GM11168 (cell line): ENCODE measurements at regions not wholly inside any gene's neighbourhood (a gene's known extent, or its start where the extent isn't known, plus 50 kb on each side); places are given as distances from the start of the nearest gene placed in this dataset.

ENCODE experiments used
- in situ Hi-C: fragments of 300-500 bp; cut with MboI; formaldehyde crosslinking; loops from one replicate; pipeline ENCODE4 v1.12.0; 2022; ENCODE audit warnings: low sequenced_read_pairs; ENCODE audit not compliant: unreplicated experiment

DNA sequence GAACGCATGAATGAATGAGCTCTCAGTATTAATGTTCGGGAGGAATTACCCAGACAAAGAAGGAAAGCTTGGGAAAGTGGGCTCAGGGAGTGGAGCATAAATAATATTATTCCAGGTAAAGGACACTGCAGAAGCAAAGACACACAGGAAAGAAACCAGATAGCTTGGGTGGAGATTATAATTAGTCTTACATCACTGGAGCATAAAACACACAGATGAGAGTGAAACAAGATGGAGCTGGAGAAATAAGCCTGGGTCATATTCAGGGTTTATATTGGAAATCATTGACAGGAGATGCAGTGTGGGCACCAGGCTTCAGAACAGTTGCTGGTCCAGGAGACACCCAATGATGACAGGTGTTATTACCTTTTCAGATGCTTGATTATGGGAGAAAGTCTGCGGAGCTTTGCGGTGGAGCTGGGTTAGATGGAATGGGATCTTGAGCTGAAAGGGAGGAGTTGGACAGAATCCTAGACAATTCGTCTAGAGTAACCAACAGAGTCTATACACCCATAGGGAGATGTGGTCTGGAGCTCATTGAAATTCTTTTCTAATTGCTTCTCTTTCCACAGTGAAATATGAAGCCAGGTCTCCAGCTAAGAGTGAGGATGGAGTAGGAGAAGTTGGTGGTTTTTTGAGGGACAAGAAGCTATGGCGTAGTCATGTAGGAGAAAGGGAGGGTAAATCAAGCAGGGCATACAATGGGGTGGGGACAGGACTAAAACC lies 227.2 kb downstream of the FAM76B start:
- in situ Hi-C loops, result no loop called here

DNA sequence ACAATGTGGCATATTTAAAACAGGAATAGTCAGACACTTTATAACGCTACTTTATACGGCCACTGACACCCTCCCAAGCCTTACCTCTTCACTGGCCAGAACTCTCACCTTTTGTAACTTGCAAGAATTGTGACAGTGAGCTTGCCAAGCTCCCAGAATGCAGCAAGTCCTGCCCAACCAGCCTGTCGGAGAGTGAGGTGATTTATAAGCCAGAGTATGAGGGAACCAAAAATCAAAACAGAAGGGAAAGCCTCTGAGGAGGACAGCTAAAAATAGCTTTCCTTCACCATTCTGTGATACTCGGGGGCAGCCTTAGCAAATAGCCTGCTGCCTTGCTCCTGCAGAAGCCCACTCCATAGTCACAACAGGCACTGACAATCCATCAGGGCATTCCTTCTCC lies 229.7 kb downstream of the FAM76B start:
- in situ Hi-C loops, result no loop called here

DNA sequence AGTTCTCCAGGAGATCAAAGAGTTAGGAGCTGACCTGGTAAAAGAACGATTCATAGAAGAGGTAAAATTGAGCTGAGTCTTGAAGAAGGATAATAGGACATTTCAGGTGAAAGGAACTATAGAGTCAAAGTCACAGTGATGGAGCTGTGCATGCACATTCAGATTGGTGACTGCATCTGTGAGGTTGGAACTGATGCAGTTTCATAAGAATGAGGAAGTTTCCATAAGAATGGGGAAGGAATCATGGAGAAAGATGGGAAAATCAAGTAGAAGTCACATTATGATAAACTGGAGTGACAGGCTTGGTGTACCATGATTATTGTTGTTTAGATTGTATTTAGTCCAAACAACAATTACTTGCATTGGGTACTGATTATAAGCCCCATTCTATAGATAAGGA lies 232.2 kb downstream of the FAM76B start:
- in situ Hi-C loops, result no loop called here

DNA sequence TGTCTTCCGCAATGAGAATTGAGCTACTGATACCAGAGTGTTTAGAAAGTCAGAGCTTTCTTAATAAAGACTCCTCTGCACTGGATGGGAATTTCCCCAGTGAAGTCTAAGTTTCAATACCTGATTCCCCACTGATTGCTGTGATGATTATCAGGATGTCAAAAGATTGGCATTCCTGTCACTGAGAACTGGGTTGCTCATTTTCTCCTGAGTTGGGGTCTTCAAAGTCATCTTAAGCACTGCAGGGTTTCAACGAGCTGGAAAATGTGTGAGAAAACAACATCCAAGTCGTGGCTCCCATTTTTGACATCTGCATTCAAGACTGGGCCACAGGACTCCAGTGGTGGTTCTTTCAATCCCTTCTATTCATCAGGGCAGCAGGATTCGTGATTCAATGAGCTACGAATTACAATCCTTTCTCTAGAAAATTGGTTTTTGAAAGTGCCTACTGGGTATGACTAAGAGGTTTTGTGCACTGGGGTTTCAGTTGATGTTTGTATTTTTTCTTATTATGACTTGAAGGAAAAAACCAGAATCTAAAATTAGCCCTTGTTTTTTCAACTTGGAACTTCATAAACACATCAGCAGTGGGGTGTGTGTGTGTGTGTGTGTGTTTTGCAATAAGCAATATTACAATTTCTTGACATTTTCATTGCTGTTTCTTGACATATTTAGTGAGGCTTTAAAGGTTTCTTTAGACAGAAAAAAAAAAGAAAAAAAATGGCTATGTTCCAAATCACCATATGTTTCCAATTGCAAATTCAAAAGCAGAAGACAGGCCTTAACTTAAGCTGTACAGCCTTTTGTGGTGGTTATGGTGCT lies 233.0 kb downstream of the FAM76B start:
- in situ Hi-C loops, result no loop called here

DNA sequence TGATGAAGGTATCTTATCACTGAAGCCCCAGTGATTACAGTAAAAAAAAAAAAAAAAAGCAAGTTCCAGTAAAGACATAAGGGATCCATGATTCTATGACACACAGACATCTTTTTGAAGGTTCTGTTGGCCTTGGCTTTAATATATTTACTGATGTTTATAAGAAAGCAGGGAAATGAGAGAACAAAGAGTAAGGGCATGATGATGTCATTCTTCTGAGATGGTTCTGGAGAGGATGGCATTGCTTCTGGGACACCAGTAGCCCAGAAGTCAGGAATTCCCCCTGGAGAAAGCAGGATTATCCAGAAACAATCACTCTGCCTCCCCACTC lies 233.6 kb downstream of the FAM76B start:
- in situ Hi-C loops, result no loop called here

DNA sequence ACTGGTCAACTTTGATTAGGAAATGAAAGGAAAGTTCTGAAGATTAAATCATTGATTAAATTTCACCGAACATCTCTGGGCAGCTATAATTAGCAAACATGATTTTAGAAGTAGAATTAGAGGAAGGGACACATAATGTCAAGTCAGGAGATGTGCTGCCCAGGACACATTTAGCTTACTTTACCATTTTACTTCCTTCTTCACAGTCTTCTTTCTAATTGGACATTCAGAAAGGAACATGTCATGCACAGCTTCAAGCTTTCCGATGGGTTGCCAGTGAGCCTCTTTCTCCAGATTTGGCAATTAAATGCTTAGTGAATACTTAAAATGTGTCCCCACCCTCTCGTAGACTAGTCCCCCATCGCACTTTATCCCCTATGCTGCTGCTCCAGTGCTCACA lies 234.7 kb downstream of the FAM76B start:
- in situ Hi-C loops, result no loop called here

DNA sequence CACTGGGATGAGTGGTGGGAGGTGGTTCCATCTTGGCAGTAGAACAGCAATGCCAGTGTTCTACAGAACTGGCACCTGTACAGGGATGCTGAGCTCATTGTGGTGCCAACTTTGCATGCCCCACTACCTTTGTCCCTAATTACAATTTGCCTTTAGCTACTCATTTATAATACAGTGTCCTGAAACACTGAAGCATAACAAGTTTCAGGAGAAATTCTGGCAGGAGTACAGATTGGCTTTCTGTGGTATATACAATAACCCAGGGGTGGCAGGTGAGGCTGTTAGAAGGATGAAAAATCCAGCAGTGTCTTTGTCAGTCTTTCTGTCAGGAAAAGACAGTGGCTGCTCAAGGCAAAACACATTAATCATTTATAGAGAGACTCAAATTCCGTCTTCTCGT lies 240.3 kb downstream of the FAM76B start:
- in situ Hi-C loops, result no loop called here

DNA sequence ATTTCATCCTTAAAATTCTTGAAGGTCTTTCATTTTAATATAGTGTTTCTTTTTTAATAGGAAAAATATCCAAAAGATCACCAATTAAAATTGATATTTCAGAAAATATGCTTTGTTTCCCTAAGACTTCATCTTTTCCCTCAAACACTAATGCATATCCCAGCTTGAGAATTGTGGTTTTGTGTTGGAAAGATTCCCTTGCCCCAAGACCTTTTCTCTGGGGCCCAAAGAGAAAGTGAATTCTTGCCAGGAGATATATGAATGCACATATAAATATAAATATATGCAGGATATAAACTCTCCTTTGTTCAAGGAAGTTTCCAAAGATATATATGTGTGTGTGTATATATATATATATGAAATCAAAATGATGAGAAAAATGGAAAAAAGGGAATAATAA lies 241.2 kb downstream of the FAM76B start:
- in situ Hi-C loops, result no loop called here

DNA sequence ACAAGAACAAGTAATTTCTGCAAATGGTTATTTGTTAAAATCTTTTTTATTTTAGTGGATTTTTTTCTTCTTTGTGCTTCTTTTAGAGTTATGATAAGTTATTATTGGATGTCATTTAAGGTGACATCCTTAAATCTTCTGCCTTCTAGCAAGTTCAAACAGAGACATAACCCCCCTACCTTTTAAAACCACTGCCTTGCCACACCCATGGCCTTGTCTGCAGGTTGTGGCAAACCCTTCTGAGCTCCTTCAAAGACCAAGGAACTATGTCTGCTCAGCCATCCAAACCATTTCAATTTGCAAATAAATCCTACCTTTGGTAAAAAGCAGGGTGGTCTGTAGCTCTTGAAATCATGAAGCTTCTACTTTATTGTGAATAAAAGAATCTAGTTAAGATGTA lies 241.6 kb downstream of the FAM76B start:
- in situ Hi-C loops, result no loop called here

DNA sequence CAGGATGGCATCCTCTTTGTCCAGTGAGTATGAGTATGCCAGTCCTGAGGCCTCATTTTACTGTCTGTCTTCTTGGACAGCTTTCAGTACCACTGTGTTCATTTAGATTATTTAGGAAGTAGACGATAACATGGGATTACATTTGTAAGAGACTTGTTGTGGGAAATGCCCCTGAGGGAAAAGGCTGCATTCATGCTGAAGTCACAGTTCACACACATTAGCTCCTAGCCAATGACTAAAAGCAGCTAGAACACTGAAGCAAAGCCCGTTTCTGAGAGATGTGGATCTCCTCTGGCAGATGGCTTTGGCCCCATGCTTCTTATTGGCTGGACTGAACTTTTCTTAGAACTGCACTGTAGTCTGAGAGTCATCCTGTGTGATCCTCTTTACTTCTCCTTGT lies 242.4 kb downstream of the FAM76B start:
- in situ Hi-C loops, result no loop called here

DNA sequence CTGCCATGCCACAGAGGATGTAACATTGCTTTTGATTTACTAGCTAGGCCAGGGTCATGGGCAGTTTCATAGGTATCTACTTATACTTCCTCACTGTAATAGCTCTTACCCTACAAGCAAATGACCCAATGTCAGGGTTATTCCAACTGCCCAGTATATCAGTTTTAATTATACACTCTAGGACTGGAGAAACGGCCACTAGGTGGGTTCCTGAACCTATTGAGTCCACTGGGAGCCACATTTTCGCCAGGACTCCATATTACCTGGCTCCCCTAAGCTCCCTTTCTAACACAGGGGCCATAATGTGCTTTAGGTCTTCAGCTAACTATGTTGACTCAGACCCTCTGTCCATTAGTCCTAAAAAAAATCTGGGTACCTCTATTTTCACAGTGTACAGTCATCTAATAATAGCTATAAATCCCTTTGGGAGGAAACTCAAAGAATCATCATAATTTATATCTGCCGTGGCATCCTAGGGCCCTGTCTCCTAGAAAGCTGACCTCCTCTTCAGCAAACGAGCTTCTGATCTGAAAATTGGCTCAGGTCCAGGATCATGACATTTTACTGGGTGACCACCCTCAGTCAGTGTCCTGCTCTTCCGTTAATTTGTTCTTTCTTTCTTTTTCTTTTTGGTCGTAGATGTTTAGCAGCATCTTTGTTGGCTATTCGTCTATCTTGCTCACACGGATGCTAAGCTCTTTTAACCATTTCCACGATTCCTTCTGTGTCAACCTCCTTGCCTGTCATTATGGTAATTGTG lies 244.3 kb downstream of the FAM76B start:
- in situ Hi-C loops, result no loop called here

DNA sequence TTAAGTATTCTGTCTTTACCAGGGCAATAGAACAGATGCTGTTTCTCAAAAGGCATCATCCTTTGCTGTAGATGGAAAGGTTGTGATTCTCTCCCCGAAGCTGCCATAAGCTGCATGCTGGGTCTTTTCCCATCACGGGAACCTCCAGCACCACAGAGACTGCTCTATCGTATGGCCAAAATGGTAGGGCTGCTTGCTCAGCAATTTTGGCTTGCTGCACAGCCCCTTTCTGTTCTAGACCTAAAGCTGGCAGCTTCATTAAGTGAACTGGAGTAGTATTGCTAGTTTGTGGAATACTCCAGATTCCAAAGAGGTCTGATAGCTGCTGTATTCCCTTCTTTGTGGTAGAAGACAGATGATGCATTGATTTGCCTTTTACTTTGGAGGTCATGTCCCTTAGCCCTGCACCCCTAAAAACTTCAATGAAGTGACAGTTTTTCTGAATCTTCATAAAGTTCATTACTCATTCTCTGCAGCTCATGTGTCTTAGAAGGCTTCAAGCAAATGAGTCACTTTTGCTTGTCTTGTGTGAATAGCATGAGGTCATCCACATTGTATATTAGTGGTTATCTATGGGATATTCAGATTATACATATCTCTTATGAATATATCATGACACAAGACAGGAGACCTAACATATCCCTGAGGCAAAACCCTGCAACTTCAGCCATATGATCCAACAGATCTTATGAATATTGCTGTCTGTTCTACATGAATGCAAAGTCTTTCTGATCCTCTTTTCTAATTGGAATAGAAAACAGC lies 245.3 kb downstream of the FAM76B start:
- in situ Hi-C loops, result no loop called here

DNA sequence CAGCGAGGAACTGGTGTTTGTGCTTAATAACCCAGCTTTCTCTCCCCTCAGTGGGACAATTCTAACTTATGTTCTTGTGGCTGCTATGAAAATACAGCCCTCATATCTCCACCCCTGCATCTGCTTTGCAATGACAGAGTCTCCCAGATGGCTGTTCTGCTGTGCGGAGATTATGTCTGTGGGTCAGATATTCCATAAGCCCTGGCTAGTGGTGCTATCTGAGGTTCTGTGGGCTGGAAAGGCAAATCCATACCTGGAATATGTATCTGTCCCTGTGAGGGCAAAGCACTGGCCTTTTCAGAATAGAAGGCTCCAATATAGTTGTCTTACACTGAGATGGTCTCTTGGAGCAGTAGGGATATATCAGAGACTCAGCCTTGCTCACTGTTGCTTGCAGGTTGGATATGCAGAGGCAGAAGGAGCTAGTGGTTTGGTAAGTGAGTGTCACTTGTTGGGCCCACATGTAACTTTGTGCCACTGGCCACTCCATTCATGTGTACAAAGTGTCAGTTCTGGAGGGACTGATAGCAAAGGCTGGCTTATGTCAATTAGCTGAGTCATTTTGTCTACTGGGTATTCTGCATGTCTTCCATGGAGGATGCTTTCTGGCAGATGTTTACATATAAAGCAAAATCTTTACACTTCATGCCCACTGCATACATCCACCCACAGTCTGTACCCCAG lies 246.6 kb downstream of the FAM76B start:
- in situ Hi-C loops, result no loop called here

DNA sequence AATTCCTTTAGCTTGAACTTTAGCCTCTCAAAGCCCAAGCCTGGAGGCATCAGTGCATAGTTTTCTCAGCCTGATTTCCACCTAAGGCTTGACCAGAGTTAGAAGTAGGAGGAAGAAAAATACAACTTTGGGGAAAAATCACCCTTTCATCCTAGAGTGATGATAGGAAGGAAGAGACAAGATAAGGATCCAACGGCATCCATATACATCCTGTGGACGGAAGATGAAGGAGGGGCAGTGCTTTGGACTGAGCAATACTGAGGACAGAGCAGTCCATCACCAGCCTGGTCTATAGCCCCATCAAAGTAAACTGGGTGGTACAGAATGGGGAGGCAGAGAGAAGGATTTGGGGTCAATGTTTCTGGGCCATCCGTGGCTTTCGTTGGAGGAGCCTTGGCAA lies 247.9 kb downstream of the FAM76B start:
- in situ Hi-C loops, result no loop called here

DNA sequence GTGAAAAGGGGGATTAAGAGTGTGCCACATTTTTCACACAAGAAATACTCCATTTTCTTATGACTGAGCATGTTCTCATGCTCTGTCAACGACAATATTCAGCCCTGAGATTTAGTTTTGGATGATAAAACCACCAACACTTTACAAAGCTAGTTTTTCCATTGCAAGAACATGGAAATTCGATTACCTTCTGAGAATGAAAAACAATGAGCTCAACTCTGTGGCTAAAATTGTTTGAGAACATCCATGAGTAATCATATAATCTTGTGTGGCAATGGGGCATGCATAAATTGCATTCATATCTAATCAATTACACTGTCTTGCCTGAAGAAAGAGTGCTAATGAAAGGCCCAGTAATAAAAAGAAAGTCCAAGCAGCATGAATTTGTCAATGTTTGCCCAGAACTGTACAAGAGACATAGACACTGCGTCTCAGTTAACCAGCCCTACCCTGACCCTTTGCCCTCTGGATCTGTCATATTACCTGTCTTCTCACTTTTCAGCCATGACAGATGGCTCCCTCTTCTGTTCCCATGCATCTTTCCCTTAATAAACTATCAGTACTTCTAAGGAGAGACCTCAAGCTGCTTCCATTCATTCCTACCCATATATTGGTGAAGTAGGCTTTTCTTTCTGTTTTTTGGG lies 253.4 kb downstream of the FAM76B start:
- in situ Hi-C loops, result no loop called here

DNA sequence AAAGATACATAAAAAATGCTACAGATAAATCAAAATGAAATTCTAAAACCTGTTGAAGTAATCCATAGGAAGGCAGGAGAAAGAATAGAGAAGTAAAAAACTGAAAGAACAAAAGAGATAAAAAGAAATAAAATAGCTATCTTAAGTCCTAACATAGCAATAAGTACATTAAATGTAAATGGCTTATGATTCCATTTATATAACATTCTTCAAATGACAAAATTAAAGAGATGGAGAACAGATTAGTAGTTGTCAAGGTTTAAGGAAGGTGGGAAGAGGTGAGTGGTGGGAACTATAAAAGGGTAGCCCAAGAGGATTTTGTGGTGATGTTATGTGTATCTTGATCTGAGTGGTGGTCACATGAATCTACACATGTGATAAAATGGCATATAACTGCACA lies 254.8 kb downstream of the FAM76B start:
- in situ Hi-C loops, result no loop called here

DNA sequence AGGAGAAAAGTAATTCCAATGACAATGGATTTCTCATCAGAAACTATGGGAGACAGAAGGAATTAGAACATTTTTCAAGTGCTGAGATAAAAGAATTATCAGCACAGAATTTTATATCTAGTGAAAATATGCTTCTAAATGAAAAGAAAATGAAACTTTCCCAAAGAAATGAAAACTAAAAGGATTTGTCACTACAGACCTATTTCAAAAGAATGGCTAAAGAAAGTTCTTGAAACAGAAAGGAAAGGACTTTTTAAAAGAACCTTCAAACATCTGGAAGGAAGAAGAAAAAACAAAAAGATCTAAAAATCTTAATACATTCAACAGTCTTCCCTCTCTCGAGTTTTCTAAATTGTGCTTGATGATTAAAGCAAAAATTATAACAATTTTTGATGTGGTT lies 255.4 kb downstream of the FAM76B start:
- in situ Hi-C loops, result no loop called here

DNA sequence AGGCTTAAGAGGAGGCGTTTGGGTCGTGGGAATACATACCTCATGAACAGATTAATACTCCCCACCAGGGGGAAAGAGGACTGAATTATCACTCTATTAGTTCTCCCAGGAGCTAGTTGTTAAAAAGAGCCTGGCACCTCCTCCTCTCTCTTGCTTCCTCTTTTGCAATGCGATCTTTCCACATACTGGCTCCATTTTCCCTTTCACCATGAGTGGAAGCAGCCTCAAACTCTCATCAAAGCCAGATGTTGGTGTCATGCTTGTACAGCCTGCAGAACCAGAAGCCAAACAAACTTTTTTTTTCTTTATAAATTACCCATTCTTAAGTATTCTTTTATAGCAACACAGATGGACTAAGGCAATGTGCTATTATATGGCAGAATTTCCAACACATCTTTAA lies 258.5 kb downstream of the FAM76B start:
- in situ Hi-C loops, result no loop called here

DNA sequence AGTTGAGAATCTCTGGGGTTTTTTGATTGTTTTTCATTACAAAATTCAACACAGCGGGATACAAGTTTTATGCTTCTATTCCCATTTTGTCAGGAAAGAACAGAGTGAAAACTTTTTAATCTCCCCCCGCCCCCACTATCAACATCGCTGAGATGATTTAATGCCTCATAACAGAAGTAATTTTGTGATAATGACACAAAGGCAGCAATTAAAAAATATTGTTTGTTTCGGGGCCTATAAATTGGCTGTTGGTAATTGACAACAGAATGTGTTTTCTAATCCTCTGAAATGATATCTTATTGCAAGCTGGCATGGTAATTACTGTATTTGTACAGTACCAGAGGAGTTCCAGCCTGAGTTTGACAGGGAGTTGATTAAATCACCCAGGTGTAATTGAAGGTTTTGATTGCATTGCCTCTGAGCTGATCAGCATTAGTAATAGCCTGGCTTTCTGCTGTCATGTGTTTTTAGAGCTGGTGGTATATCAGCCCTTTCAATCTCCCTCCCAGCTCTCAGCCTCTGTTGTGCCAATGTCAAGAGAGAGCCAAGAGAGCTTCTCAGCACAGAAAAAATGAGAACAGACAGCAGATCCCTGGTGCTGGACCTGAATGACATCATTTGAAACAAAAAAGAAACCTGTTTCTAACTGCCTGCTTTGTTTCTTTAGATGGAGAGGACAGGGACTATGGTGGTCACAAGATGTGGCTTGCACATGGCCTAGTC lies 265.1 kb downstream of the FAM76B start:
- in situ Hi-C loops, result no loop called here
